Liver (tissue), 8 donors: ENCODE measurements at regions not wholly inside any gene's neighbourhood (a gene's known extent, or its start where the extent isn't known, plus 50 kb on each side); places are given as distances from the start of the nearest gene placed in this dataset.

Experiments used
- DNase-seq: peaks from one replicate; pipeline ENCODE4 v3.0.0-alpha.2; 2017; ENCODE audit warnings: low spot score
- H3K27ac ChIP-seq, 2 donors: one replicate each; pipeline ENCODE4 v1.7.0; 2013; ENCODE audit warnings: inconsistent platforms in 2 of 2, low read length in 2 of 2, control low read depth in 1 of 2, low read depth in 1 of 2, mild to moderate bottlenecking in 1 of 2
- H3K27me3 ChIP-seq, 4 donors: one replicate each; pipeline versions ENCODE4 v1.6.1 to v1.7.0; 2013; ENCODE audit warnings: low read length in 3 of 4, inconsistent platforms in 1 of 4, mild to moderate bottlenecking in 1 of 4, moderate library complexity in 1 of 4; ENCODE audit not compliant: control insufficient read depth in 4 of 4, insufficient read depth in 4 of 4
- H3K36me3 ChIP-seq, 4 donors: one replicate each; pipeline versions ENCODE4 v1.6.1 to v1.7.0; 2013; ENCODE audit warnings: low read length in 3 of 4, mild to moderate bottlenecking in 3 of 4, low read depth in 1 of 4, moderate library complexity in 1 of 4; ENCODE audit not compliant: control insufficient read depth in 4 of 4, insufficient read depth in 3 of 4
- H3K4me1 ChIP-seq, 4 donors: one replicate each; pipeline versions ENCODE4 v1.6.1 to v1.7.0; 2013; ENCODE audit warnings: low read length in 3 of 4, mild to moderate bottlenecking in 3 of 4, moderate library complexity in 1 of 4; ENCODE audit not compliant: control insufficient read depth in 4 of 4, insufficient read depth in 4 of 4
- H3K4me3 ChIP-seq, 3 donors: one replicate each; pipeline versions ENCODE4 v1.6.1 to v1.7.0; 2013; ENCODE audit warnings: low read length in 3 of 3, control low read depth in 1 of 3, low read depth in 1 of 3, mild to moderate bottlenecking in 1 of 3
- H3K9ac ChIP-seq, 2 donors: one replicate each; pipeline ENCODE4 v1.7.0; 2013; ENCODE audit warnings: low read length in 2 of 2, mild to moderate bottlenecking in 2 of 2, moderate library complexity in 2 of 2, control low read depth in 1 of 2, low read depth in 1 of 2
- H3K9me3 ChIP-seq, 4 donors: one replicate each; pipeline versions ENCODE4 v1.6.1 to v1.7.0; 2013; ENCODE audit warnings: low read length in 3 of 4; ENCODE audit not compliant: control insufficient read depth in 4 of 4
- EGR1 ChIP-seq, 2 donors: IDR thresholded peaks; 2 replicates each; pipeline ENCODE4 v1.6.1; 2016 to 2018; ENCODE audit warnings: antibody characterized with exemption in 2 of 2, low read depth in 2 of 2
- FOXA1 ChIP-seq: IDR thresholded peaks from 2 replicates; pipeline ENCODE4 v1.6.1; 2016; ENCODE audit warnings: antibody characterized with exemption
- FOXA2 ChIP-seq: IDR thresholded peaks from 2 replicates; pipeline ENCODE4 v1.6.1; 2016; ENCODE audit warnings: antibody characterized with exemption
- GABPA ChIP-seq, 2 donors: IDR thresholded peaks in 1 of 2; conservative IDR thresholded peaks in 1 of 2; 2 replicates each; pipeline ENCODE4 v1.6.1; 2016; ENCODE audit warnings: antibody characterized with exemption in 2 of 2, mild to moderate bottlenecking in 1 of 2, moderate library complexity in 1 of 2
- HNF4A ChIP-seq, 2 donors: conservative IDR thresholded peaks; 2 replicates each; pipeline ENCODE4 v1.6.1; 2016; ENCODE audit warnings: antibody characterized with exemption in 2 of 2, mild to moderate bottlenecking in 2 of 2
- HNF4G ChIP-seq: IDR thresholded peaks from 2 replicates; pipeline ENCODE4 v1.6.1; 2016; ENCODE audit warnings: antibody characterized with exemption
- JUND ChIP-seq, 2 donors: IDR thresholded peaks; 2 replicates each; pipeline ENCODE4 v1.6.1; 2016; ENCODE audit warnings: antibody characterized with exemption in 2 of 2
- MAX ChIP-seq: IDR thresholded peaks from 2 replicates; pipeline ENCODE4 v1.6.1; 2016; ENCODE audit warnings: antibody characterized with exemption
- NR2F2 ChIP-seq: IDR thresholded peaks from 2 replicates; pipeline ENCODE4 v1.6.1; 2016; ENCODE audit warnings: antibody characterized with exemption
- RAD21 ChIP-seq, 2 donors: IDR thresholded peaks; 2 replicates each; pipeline ENCODE4 v1.6.1; 2016; ENCODE audit warnings: antibody characterized with exemption in 2 of 2, mild to moderate bottlenecking in 2 of 2
- RXRA ChIP-seq, 2 donors: IDR thresholded peaks; 2 replicates each; pipeline ENCODE4 v1.6.1; 2017 to 2018; ENCODE audit warnings: antibody characterized with exemption in 2 of 2, mild to moderate bottlenecking in 1 of 2
- SP1 ChIP-seq: IDR thresholded peaks from 2 replicates; pipeline ENCODE4 v1.6.1; 2018; ENCODE audit warnings: antibody characterized with exemption, mild to moderate bottlenecking
- TAF1 ChIP-seq: conservative IDR thresholded peaks from 2 replicates; pipeline ENCODE4 v1.6.1; 2016; ENCODE audit warnings: antibody characterized with exemption, mild to moderate bottlenecking
- YY1 ChIP-seq: IDR thresholded peaks from 2 replicates; pipeline ENCODE4 v1.6.1; 2016; ENCODE audit warnings: antibody characterized with exemption, mild to moderate bottlenecking
- WGBS: extraction: QIAGEN DNeasy Blood & Tissue Kit; methylation state at CpG from one replicate; pipeline ENCODE4 v1.1.7; 2013; 5-methylcytosine and 5-hydroxymethylcytosine counted together
- TF ChIP-seq, protein P1 (sequence below): IDR thresholded peaks from 2 replicates; pipeline ENCODE4 v1.6.1; 2016; ENCODE audit warnings: antibody characterized with exemption, mild to moderate bottlenecking
- TF ChIP-seq, protein P2 (sequence below): IDR thresholded peaks from 2 replicates; pipeline ENCODE4 v1.6.1; 2016; ENCODE audit warnings: antibody characterized with exemption
- TF ChIP-seq, protein P3 (sequence below): fragments of 150-350 bp; IDR thresholded peaks from 2 replicates; pipeline ENCODE4 v1.5.1; 2017; ENCODE audit warnings: improper control_type of control experiment, low read depth, low read length; ENCODE audit not compliant: missing input control
- TF ChIP-seq, protein P4 (sequence below): IDR thresholded peaks from 2 replicates; pipeline ENCODE4 v1.6.1; 2016; ENCODE audit warnings: antibody characterized with exemption
- donor health status: healthy.
- donor health status: healthy.
- donor health status: healthy.
- donor health status: healthy.
- donor health status: healthy.

- H3K4me3 ChIP-seq = no peak overlapping the region
- H3K27me3 ChIP-seq = no peaks in the 10 kb centered on the region
- WGBS = 90% methylated on average over 2 of the region's 2 CpGs
- H3K9me3 ChIP-seq = no peaks in the 10 kb centered on the region
- TF ChIP-seq, protein P1, sequence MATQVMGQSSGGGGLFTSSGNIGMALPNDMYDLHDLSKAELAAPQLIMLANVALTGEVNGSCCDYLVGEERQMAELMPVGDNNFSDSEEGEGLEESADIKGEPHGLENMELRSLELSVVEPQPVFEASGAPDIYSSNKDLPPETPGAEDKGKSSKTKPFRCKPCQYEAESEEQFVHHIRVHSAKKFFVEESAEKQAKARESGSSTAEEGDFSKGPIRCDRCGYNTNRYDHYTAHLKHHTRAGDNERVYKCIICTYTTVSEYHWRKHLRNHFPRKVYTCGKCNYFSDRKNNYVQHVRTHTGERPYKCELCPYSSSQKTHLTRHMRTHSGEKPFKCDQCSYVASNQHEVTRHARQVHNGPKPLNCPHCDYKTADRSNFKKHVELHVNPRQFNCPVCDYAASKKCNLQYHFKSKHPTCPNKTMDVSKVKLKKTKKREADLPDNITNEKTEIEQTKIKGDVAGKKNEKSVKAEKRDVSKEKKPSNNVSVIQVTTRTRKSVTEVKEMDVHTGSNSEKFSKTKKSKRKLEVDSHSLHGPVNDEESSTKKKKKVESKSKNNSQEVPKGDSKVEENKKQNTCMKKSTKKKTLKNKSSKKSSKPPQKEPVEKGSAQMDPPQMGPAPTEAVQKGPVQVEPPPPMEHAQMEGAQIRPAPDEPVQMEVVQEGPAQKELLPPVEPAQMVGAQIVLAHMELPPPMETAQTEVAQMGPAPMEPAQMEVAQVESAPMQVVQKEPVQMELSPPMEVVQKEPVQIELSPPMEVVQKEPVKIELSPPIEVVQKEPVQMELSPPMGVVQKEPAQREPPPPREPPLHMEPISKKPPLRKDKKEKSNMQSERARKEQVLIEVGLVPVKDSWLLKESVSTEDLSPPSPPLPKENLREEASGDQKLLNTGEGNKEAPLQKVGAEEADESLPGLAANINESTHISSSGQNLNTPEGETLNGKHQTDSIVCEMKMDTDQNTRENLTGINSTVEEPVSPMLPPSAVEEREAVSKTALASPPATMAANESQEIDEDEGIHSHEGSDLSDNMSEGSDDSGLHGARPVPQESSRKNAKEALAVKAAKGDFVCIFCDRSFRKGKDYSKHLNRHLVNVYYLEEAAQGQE = no peak
- TF ChIP-seq FOXA2 (no peak), TAF1 (no peak), SP1 (no peak), RXRA (IDR thresholded peaks at IDR 0.05) (no peak), MAX (no peak), YY1 (no peak), JUND (IDR thresholded peaks at IDR 0.05) (no peak), HNF4G (no peak), HNF4A (conservative IDR thresholded peaks at IDR 0.05) (no peak), NR2F2 (no peak), FOXA1 (no peak), RAD21 (IDR thresholded peaks at IDR 0.05) (no peak), GABPA (IDR thresholded peaks at IDR 0.05 in 1 of 2, conservative IDR thresholded peaks at IDR 0.05 in 1 of 2) (no peak), EGR1 (IDR thresholded peaks at IDR 0.05; ENCODE audit: low read depth in 2 of 2) (no peak)
- TF ChIP-seq, protein P2, sequence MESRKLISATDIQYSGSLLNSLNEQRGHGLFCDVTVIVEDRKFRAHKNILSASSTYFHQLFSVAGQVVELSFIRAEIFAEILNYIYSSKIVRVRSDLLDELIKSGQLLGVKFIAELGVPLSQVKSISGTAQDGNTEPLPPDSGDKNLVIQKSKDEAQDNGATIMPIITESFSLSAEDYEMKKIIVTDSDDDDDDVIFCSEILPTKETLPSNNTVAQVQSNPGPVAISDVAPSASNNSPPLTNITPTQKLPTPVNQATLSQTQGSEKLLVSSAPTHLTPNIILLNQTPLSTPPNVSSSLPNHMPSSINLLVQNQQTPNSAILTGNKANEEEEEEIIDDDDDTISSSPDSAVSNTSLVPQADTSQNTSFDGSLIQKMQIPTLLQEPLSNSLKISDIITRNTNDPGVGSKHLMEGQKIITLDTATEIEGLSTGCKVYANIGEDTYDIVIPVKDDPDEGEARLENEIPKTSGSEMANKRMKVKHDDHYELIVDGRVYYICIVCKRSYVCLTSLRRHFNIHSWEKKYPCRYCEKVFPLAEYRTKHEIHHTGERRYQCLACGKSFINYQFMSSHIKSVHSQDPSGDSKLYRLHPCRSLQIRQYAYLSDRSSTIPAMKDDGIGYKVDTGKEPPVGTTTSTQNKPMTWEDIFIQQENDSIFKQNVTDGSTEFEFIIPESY = no peak
- TF ChIP-seq, protein P3, sequence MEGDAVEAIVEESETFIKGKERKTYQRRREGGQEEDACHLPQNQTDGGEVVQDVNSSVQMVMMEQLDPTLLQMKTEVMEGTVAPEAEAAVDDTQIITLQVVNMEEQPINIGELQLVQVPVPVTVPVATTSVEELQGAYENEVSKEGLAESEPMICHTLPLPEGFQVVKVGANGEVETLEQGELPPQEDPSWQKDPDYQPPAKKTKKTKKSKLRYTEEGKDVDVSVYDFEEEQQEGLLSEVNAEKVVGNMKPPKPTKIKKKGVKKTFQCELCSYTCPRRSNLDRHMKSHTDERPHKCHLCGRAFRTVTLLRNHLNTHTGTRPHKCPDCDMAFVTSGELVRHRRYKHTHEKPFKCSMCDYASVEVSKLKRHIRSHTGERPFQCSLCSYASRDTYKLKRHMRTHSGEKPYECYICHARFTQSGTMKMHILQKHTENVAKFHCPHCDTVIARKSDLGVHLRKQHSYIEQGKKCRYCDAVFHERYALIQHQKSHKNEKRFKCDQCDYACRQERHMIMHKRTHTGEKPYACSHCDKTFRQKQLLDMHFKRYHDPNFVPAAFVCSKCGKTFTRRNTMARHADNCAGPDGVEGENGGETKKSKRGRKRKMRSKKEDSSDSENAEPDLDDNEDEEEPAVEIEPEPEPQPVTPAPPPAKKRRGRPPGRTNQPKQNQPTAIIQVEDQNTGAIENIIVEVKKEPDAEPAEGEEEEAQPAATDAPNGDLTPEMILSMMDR = no peak
- TF ChIP-seq, protein P4, sequence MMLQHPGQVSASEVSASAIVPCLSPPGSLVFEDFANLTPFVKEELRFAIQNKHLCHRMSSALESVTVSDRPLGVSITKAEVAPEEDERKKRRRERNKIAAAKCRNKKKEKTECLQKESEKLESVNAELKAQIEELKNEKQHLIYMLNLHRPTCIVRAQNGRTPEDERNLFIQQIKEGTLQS = no peak
- no peaks in the 10 kb centered on the region for H3K4me1 ChIP-seq
- no peak for DNase-seq
- H3K36me3 ChIP-seq = no peaks in the 10 kb centered on the region
- no peak overlapping the region for H3K9ac ChIP-seq
- no peak overlapping the region for H3K27ac ChIP-seq
Measured at GRCh38 chr9:2281803-2282185, 266.6 kb downstream of the SMARCA2 start.
